Fibroblast of lung (primary cell): ENCODE measurements at regions not wholly inside any gene's neighbourhood (a gene's known extent, or its start where the extent isn't known, plus 50 kb on each side); places are given as distances from the start of the nearest gene placed in this dataset.
"Not testable (repeated sequence)": the region's sequence is repeated elsewhere in the genome, so short reads cannot be mapped to it uniquely, and the experiment has no call there.

Experiments
- DNase-seq, 2 donors: peaks; one replicate each; pipeline versions ENCODE4 v3.0.0 to v3.0.0-alpha.2; 2010; ENCODE audit warnings: low read depth in 2 of 2
- H2AFZ ChIP-seq: 2 replicates; pipeline ENCODE4 v1.5.1; 2012; ENCODE audit warnings: low read length, control low read depth, inconsistent platforms
- H3K27ac ChIP-seq: 2 replicates; pipeline ENCODE4 v1.5.1; 2011; ENCODE audit warnings: low read length, control low read depth; ENCODE audit not compliant: insufficient read depth
- H3K27me3 ChIP-seq: 2 replicates; pipeline ENCODE4 v1.5.1; 2011; ENCODE audit warnings: mild to moderate bottlenecking, low read length; ENCODE audit not compliant: control insufficient read depth, insufficient read depth
- H3K36me3 ChIP-seq: 2 replicates; pipeline ENCODE4 v1.5.1; 2011; ENCODE audit warnings: low read length; ENCODE audit not compliant: control insufficient read depth, insufficient read depth
- H3K4me1 ChIP-seq: 2 replicates; pipeline ENCODE4 v1.5.1; 2011; ENCODE audit warnings: low read length; ENCODE audit not compliant: control insufficient read depth, insufficient read depth; ENCODE audit errors: extremely low read depth
- H3K4me2 ChIP-seq: 2 replicates; pipeline ENCODE4 v1.5.1; 2011; ENCODE audit warnings: low read length, control low read depth; ENCODE audit not compliant: insufficient read depth; ENCODE audit errors: extremely low read depth
- H3K4me3 ChIP-seq, 4 experiments: fragments of 200-600 bp in 1 of 4; sonication (generic) in 1 of 4; replicated peaks in 1 of 4; 2 replicates each; pipeline ENCODE4 v1.5.1; 2011 to 2016; ENCODE audit warnings: low read length in 4 of 4, low read depth in 3 of 4, mild to moderate bottlenecking in 3 of 4, control low read depth in 2 of 4, inconsistent platforms in 1 of 4, mixed read lengths in 1 of 4; ENCODE audit not compliant: insufficient read depth in 1 of 4; ENCODE audit errors: control extremely low read depth in 1 of 4
- H3K79me2 ChIP-seq: 2 replicates; pipeline ENCODE4 v1.5.1; 2012; ENCODE audit warnings: mild to moderate bottlenecking, low read length, inconsistent platforms; ENCODE audit not compliant: control insufficient read depth, insufficient read depth
- H3K9ac ChIP-seq: 2 replicates; pipeline ENCODE4 v1.5.1; 2011; ENCODE audit warnings: mild to moderate bottlenecking, low read length, control low read depth; ENCODE audit not compliant: insufficient read depth
- H3K9me3 ChIP-seq: 2 replicates; pipeline ENCODE4 v1.5.1; 2012; ENCODE audit warnings: low read depth, low read length; ENCODE audit not compliant: control insufficient read depth, insufficient read depth
- H4K20me1 ChIP-seq: 2 replicates; pipeline ENCODE4 v1.5.1; 2011; ENCODE audit warnings: low read length; ENCODE audit not compliant: control insufficient read depth, insufficient read depth; ENCODE audit errors: extremely low read depth
- CTCF ChIP-seq, 2 donors: IDR thresholded peaks in 1 of 2; conservative IDR thresholded peaks in 1 of 2; 1 replicate in 1 of 2; 2 replicates in 1 of 2; pipeline ENCODE4 v1.5.1; 2011 to 2012; ENCODE audit warnings: low read length in 2 of 2, control low read depth in 1 of 2, inconsistent platforms in 1 of 2, low read depth in 1 of 2, mild to moderate bottlenecking in 1 of 2
- EZH2 ChIP-seq: IDR thresholded peaks from 2 replicates; pipeline ENCODE4 v1.5.1; 2012; ENCODE audit warnings: low read length, control low read depth, mild to moderate bottlenecking; ENCODE audit errors: missing control alignments

DNA sequence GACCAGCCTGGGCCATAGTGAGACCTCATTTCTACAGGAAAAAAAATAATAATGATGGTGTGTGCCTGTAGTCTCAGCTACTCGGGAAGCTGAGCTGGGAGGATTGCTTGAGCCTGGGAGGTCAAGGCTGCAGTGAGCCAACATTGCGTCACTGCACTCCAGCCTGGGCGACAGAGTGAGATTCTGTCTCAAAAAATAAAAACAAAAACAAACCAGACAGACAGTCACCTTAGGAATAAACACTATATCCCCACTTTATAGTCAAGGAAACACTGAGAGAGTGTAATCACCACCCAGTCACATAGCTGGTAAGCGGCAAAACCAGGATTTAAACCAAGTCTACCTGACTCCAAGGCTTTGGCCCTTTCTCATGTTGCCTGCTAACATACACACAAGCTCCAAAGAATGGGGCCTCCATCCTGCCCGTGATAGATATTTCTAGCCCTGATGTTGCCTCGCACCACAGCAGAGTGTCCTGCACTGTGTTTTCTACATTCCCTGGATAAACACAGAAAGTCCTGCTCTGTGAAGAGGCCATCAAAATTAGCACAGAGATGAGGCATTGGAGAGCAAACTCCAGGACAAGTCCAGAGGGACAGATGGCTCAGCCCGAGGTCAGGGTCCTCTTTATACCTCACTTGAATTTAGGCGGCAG lies 66.1 kb upstream of the SMURF2 start:
- H3K27me3 ChIP-seq: no peaks in the 10 kb centered on the region
- no peak overlapping the region for H3K4me2 ChIP-seq
- no peaks in the 10 kb centered on the region for H3K79me2 ChIP-seq
- H2AFZ ChIP-seq: no peak overlapping the region
- peaks cover 26% of the 10 kb centered on the region for H3K4me1 ChIP-seq
- H3K4me3 ChIP-seq: no peak overlapping the region
- DNase-seq: no peak
- H4K20me1 ChIP-seq: no peaks in the 10 kb centered on the region
- no peaks in the 10 kb centered on the region for H3K9me3 ChIP-seq
- H3K36me3 ChIP-seq: no peaks in the 10 kb centered on the region
- no peak overlapping the region for H3K9ac ChIP-seq
- peak overlapping the region; percentile 50 for H3K27ac ChIP-seq
- no peak for TF ChIP-seq CTCF (conservative IDR thresholded peaks at IDR 0.05 in 1 of 2, IDR thresholded peaks at IDR 0.05 in 1 of 2; ENCODE audit: low read depth in 1 of 2, low read length in 2 of 2)
- no peak for TF ChIP-seq EZH2

DNA sequence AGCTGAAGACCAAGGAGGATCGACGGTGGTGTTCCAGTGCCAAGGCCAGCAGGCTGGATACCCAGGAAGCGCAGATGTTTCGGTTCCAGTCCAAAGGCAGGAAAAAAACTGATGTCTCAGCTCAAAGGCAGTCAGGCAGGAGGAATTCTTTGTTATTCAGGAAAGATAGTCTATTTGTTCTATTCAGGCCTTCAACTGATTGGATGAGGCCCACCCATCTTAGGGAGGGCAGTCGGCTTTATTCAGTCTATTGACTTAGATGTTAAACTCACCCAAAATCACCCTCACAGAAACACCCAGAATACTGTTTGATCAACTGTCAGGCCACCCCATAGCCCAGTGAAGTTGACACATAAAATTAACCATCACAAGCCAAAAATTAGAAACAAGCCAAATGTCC lies 63.9 kb upstream of the SMURF2 start:
- H2AFZ ChIP-seq, H3K4me3 ChIP-seq, H3K27ac ChIP-seq: not testable (repeated sequence)

GRCh38 chr17:64724246-64724645 lies 62.1 kb upstream of the SMURF2 start:
- Histone ChIP-seq H3K4me2 (peak overlapping the region; percentile 33), H3K27ac (peak overlapping the region; percentile 30)

More for the DNA sequence above, 63.9 kb upstream of the SMURF2 start:
- H4K20me1 ChIP-seq, H3K4me2 ChIP-seq, H3K9ac ChIP-seq, H3K79me2 ChIP-seq, H3K9me3 ChIP-seq, DNase-seq, H3K36me3 ChIP-seq, H3K27me3 ChIP-seq: not testable (repeated sequence)
- peaks cover 11% of the 10 kb centered on the region for H3K4me1 ChIP-seq

DNA sequence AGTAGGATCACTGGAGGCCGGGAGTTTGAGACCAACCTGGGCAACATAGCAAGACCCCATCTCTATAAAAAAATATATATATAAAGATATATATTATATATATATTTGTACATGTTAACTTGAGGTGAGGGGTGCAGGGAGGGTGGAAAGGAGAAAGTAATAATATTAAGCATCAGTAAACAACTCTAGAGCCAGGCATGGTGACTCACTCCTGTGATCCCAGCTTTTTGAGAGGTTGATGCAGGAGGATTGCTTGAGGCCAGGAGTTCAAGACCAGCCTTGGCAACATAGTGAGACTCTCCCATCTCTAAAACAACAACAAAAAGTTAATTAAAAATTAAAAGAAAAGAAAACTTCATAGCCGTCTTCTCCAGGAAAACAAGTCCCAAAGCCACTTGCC lies 61.7 kb upstream of the SMURF2 start:
- Histone ChIP-seq H3K27ac (peak overlapping the region; percentile 30), H3K9me3 (no peaks in the 10 kb centered on the region), H3K4me2 (peak overlapping the region; percentile 17), H3K36me3 (no peaks in the 10 kb centered on the region), H3K79me2 (no peaks in the 10 kb centered on the region), H3K4me3 (no peak overlapping the region), H3K27me3 (no peaks in the 10 kb centered on the region), H2AFZ (no peak overlapping the region), H3K9ac (no peak overlapping the region), H4K20me1 (no peaks in the 10 kb centered on the region), H3K4me1 (peaks cover 7% of the 10 kb centered on the region)
- no peak for TF ChIP-seq CTCF (conservative IDR thresholded peaks at IDR 0.05 in 1 of 2, IDR thresholded peaks at IDR 0.05 in 1 of 2; ENCODE audit: low read depth in 1 of 2, low read length in 2 of 2)
- DNase-seq: peak in 1 of 2 donors; percentile 20

More at GRCh38 chr17:64724246-64724645, 62.1 kb upstream of the SMURF2 start:
- H3K36me3 ChIP-seq, H3K4me1 ChIP-seq, H4K20me1 ChIP-seq, H3K9me3 ChIP-seq, H3K27me3 ChIP-seq, H3K9ac ChIP-seq, H2AFZ ChIP-seq, H3K79me2 ChIP-seq, H3K4me3 ChIP-seq: not testable (repeated sequence)
- DNase-seq: peak in 1 of 2 donors; percentile 83

GRCh38 chr17:64721556-64721955 lies 59.4 kb upstream of the SMURF2 start:
- H3K27me3 ChIP-seq, H3K27ac ChIP-seq, H3K79me2 ChIP-seq, H2AFZ ChIP-seq, H3K9me3 ChIP-seq, H3K4me2 ChIP-seq, H3K4me3 ChIP-seq, H3K4me1 ChIP-seq, H4K20me1 ChIP-seq, H3K36me3 ChIP-seq, H3K9ac ChIP-seq: not testable (repeated sequence)
- DNase-seq: peak in 1 of 2 donors; percentile 34
